ENCODE measurements at regions not wholly inside any gene's neighbourhood (a gene's known extent, or its start where the extent isn't known, plus 50 kb on each side); places are given as distances from the start of the nearest gene placed in this dataset.

GRCh38 chr15:39188930-39189329 is 391.9 kb upstream of the THBS1 start:
- intact Hi-C loops (cut with DNase I; ENCODE audit: low total_unique reads) = no loop called here
- H3K27ac ChIP-seq = no peak overlapping the region

GRCh38 chr15:39191871-39192291 is 389.0 kb upstream of the THBS1 start:
- peaks cover 0 to 30% (median 4%) of the 10 kb centered on the region in 4 donors for H3K4me1 ChIP-seq
- no peaks in the 10 kb centered on the region for H3K36me3 ChIP-seq
- intact Hi-C loops (cut with DNase I; ENCODE audit: low total_unique reads) = no loop called here
- H3K9me3 ChIP-seq = no peaks in the 10 kb centered on the region
- TF ChIP-seq CTCF (IDR thresholded peaks at IDR 0.05) = no peak
- no peak for DNase-seq
- H3K27ac ChIP-seq = no peak overlapping the region
- H3K27me3 ChIP-seq = no peaks in the 10 kb centered on the region
- H3K4me3 ChIP-seq = no peak overlapping the region

More at GRCh38 chr15:39188930-39189329, 391.9 kb upstream of the THBS1 start:
- Histone ChIP-seq H3K4me3 (no peak overlapping the region), H3K27me3 (no peaks in the 10 kb centered on the region), H3K36me3 (no peaks in the 10 kb centered on the region), H3K4me1 (peaks cover 0 to 10% (median 0%) of the 10 kb centered on the region in 4 donors), H3K9me3 (no peaks in the 10 kb centered on the region)
- DNase-seq = no peak
- TF ChIP-seq CTCF (IDR thresholded peaks at IDR 0.05) = no peak

GRCh38 chr15:39192351-39192750 is 388.5 kb upstream of the THBS1 start:
- no peak overlapping the region for H3K27ac ChIP-seq
- no peaks in the 10 kb centered on the region for H3K36me3 ChIP-seq
- no peaks in the 10 kb centered on the region for H3K9me3 ChIP-seq
- no peak for TF ChIP-seq CTCF (IDR thresholded peaks at IDR 0.05)
- no peak for DNase-seq
- no peak overlapping the region for H3K4me3 ChIP-seq
- H3K4me1 ChIP-seq = peaks cover 0 to 30% (median 4%) of the 10 kb centered on the region in 4 donors
- intact Hi-C loops (cut with DNase I; ENCODE audit: low total_unique reads) = no loop called here
- H3K27me3 ChIP-seq = no peaks in the 10 kb centered on the region

GRCh38 chr15:39192979-39193560 is 387.8 kb upstream of the THBS1 start:
- intact Hi-C loops (cut with DNase I; ENCODE audit: low total_unique reads) = no loop called here
- TF ChIP-seq CTCF (IDR thresholded peaks at IDR 0.05) = no peak
- H3K27ac ChIP-seq = no peak overlapping the region
- H3K4me3 ChIP-seq = no peak overlapping the region
- no peak for DNase-seq
- no peaks in the 10 kb centered on the region for H3K27me3 ChIP-seq
- H3K9me3 ChIP-seq = no peaks in the 10 kb centered on the region
- no peaks in the 10 kb centered on the region for H3K36me3 ChIP-seq
- H3K4me1 ChIP-seq = peaks cover 0 to 30% (median 4%) of the 10 kb centered on the region in 4 donors

- intact Hi-C loops (cut with DNase I; ENCODE audit: low total_unique reads) = no loop called here
Observed at GRCh38 chr15:39193611-39194010, 387.3 kb upstream of the THBS1 start.

More at GRCh38 chr15:39193611-39194010, 387.3 kb upstream of the THBS1 start:
- DNase-seq = no peak
- Histone ChIP-seq H3K27ac (peak overlapping the region in 1 of 2 donors; percentile 1), H3K9me3 (no peaks in the 10 kb centered on the region), H3K27me3 (no peaks in the 10 kb centered on the region), H3K4me3 (no peak overlapping the region), H3K36me3 (no peaks in the 10 kb centered on the region), H3K4me1 (peaks cover 0 to 30% (median 4%) of the 10 kb centered on the region in 4 donors)
- no peak for TF ChIP-seq CTCF (IDR thresholded peaks at IDR 0.05)
